ENCODE measurements at regions not wholly inside any gene's neighbourhood (a gene's known extent, or its start where the extent isn't known, plus 50 kb on each side); places are given as distances from the start of the nearest gene placed in this dataset.

- Histone ChIP-seq H3K27me3 (replicated peaks in 2 of 5; ENCODE audit: control insufficient read depth in 4 of 5, insufficient read depth in 5 of 5, low read length in 4 of 5) (peaks cover 0 to 4% (median 0%) of the 10 kb centered on the region in 5 experiments), H3K4me1 (ENCODE audit: control extremely low read depth in 1 of 4, control insufficient read depth in 4 of 4, insufficient read depth in 4 of 4, low read length in 3 of 4) (no peaks in the 10 kb centered on the region), H3K27ac (ENCODE audit: insufficient read depth in 1 of 2, low read depth in 1 of 2, low read length in 2 of 2, poor library complexity in 1 of 2, severe bottlenecking in 2 of 2) (no peak overlapping the region), H3K9me3 (ENCODE audit: control extremely low read depth in 1 of 5, control insufficient read depth in 4 of 5, insufficient read depth in 2 of 5, low read depth in 1 of 5, low read length in 4 of 5) (no peaks in the 10 kb centered on the region), H3K4me3 (ENCODE audit: control insufficient read depth in 1 of 7, extremely low read depth in 1 of 7, insufficient read depth in 4 of 7, low read depth in 2 of 7, low read length in 6 of 7) (no peak overlapping the region), H3K36me3 (ENCODE audit: control insufficient read depth in 4 of 4, insufficient read depth in 4 of 4, low read length in 3 of 4) (no peaks in the 10 kb centered on the region)
- ChIA-PET POLR2A (no interaction called here), CTCF (no interaction called here)
- WGBS (ENCODE audit: insufficient coverage): 87% methylated on average over 5 of the region's 8 CpGs
- no peak for DNase-seq
Measured at GRCh38 chr5:133793756-133794465, 174.5 kb downstream of the C5orf15 start.

- CTCF ChIA-PET: no interaction called here
- no peaks in the 10 kb centered on the region for H3K4me1 ChIP-seq (ENCODE audit: control extremely low read depth in 1 of 4, control insufficient read depth in 4 of 4, insufficient read depth in 4 of 4, low read length in 3 of 4)
- no peak overlapping the region for H3K27ac ChIP-seq (ENCODE audit: insufficient read depth in 1 of 2, low read depth in 1 of 2, low read length in 2 of 2, poor library complexity in 1 of 2, severe bottlenecking in 2 of 2)
- POLR2A ChIA-PET: no interaction called here
- H3K9me3 ChIP-seq (ENCODE audit: control extremely low read depth in 1 of 5, control insufficient read depth in 4 of 5, insufficient read depth in 2 of 5, low read depth in 1 of 5, low read length in 4 of 5): no peaks in the 10 kb centered on the region
- peaks cover 0 to 4% (median 0%) of the 10 kb centered on the region in 5 experiments for H3K27me3 ChIP-seq (replicated peaks in 2 of 5; ENCODE audit: control insufficient read depth in 4 of 5, insufficient read depth in 5 of 5, low read length in 4 of 5)
- no peak overlapping the region for H3K4me3 ChIP-seq (ENCODE audit: control insufficient read depth in 1 of 7, extremely low read depth in 1 of 7, insufficient read depth in 4 of 7, low read depth in 2 of 7, low read length in 6 of 7)
- 83% methylated on average over 2 of the region's 4 CpGs for WGBS (ENCODE audit: insufficient coverage)
- H3K36me3 ChIP-seq (ENCODE audit: control insufficient read depth in 4 of 4, insufficient read depth in 4 of 4, low read length in 3 of 4): no peaks in the 10 kb centered on the region
- no peak for DNase-seq
Measured at GRCh38 chr5:133792655-133793054, 175.8 kb downstream of the C5orf15 start.

DNA sequence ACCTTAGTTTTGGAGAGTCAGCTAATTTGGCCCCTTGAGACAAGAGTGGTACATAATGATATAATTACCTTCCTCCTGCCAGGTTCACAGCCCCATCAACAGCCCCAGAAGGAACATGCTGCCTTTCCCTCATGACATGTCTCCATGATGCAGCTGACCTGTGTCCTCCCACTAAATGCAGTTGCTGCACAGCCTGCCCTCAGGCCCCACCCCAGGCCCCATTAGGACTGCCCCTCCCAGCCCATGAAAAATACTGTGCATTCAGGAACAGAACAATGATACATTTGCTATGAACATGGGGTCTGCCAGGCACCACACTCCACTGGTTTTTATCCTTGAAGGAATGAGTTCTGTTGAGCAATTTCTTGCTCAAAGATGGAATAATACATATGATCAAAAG lies 176.4 kb downstream of the C5orf15 start:
- peaks cover 0 to 4% (median 0%) of the 10 kb centered on the region in 5 experiments for H3K27me3 ChIP-seq (replicated peaks in 2 of 5; ENCODE audit: control insufficient read depth in 4 of 5, insufficient read depth in 5 of 5, low read length in 4 of 5)
- POLR2A ChIA-PET: no interaction called here
- DNase-seq: no peak
- CTCF ChIA-PET: no interaction called here
- H3K9me3 ChIP-seq (ENCODE audit: control extremely low read depth in 1 of 5, control insufficient read depth in 4 of 5, insufficient read depth in 2 of 5, low read depth in 1 of 5, low read length in 4 of 5): no peaks in the 10 kb centered on the region
- no peaks in the 10 kb centered on the region for H3K36me3 ChIP-seq (ENCODE audit: control insufficient read depth in 4 of 4, insufficient read depth in 4 of 4, low read length in 3 of 4)
- H3K4me3 ChIP-seq (ENCODE audit: control insufficient read depth in 1 of 7, extremely low read depth in 1 of 7, insufficient read depth in 4 of 7, low read depth in 2 of 7, low read length in 6 of 7): no peak overlapping the region
- H3K27ac ChIP-seq (ENCODE audit: insufficient read depth in 1 of 2, low read depth in 1 of 2, low read length in 2 of 2, poor library complexity in 1 of 2, severe bottlenecking in 2 of 2): no peak overlapping the region
- H3K4me1 ChIP-seq (ENCODE audit: control extremely low read depth in 1 of 4, control insufficient read depth in 4 of 4, insufficient read depth in 4 of 4, low read length in 3 of 4): no peaks in the 10 kb centered on the region

DNA sequence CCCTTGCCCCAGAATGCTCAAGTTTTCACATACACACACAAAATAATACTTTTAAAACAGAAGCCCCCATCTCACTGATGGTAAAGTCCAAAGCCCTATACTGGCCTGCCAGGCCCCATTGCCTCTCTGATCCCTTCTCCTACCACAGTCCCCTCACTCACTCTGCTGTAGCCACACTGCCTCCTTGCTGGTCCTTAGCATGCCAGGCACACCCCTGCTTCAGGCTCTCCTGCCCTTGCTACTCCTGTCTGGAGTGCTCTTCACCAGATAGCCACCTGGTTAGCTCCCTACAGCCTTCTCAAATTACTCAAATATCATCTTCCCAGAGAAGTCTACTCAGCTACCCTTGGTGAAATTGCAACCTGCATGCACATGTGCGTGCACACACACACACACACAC lies 177.5 kb downstream of the C5orf15 start:
- no peaks in the 10 kb centered on the region for H3K4me1 ChIP-seq (ENCODE audit: control extremely low read depth in 1 of 4, control insufficient read depth in 4 of 4, insufficient read depth in 4 of 4, low read length in 3 of 4)
- CTCF ChIA-PET: interaction anchor here (1.2 kb wide), 1 partner anchor 9 kb away, joined by 4 read pairs; no protein-coding TSS in a partner anchor
- no peaks in the 10 kb centered on the region for H3K36me3 ChIP-seq (ENCODE audit: control insufficient read depth in 4 of 4, insufficient read depth in 4 of 4, low read length in 3 of 4)
- POLR2A ChIA-PET: no interaction called here
- H3K4me3 ChIP-seq (ENCODE audit: control insufficient read depth in 1 of 7, extremely low read depth in 1 of 7, insufficient read depth in 4 of 7, low read depth in 2 of 7, low read length in 6 of 7): no peak overlapping the region
- no peak for DNase-seq
- WGBS (ENCODE audit: insufficient coverage): no CpG with 5 or more reads among the region's 1 CpG
- peaks cover 0 to 4% (median 0%) of the 10 kb centered on the region in 5 experiments for H3K27me3 ChIP-seq (replicated peaks in 2 of 5; ENCODE audit: control insufficient read depth in 4 of 5, insufficient read depth in 5 of 5, low read length in 4 of 5)
- no peaks in the 10 kb centered on the region for H3K9me3 ChIP-seq (ENCODE audit: control extremely low read depth in 1 of 5, control insufficient read depth in 4 of 5, insufficient read depth in 2 of 5, low read depth in 1 of 5, low read length in 4 of 5)
- H3K27ac ChIP-seq (ENCODE audit: insufficient read depth in 1 of 2, low read depth in 1 of 2, low read length in 2 of 2, poor library complexity in 1 of 2, severe bottlenecking in 2 of 2): no peak overlapping the region

GRCh38 chr5:133789428-133789827 lies 177.1 kb upstream of the FSTL4 start:
- Histone ChIP-seq H3K9me3 (ENCODE audit: control extremely low read depth in 1 of 5, control insufficient read depth in 4 of 5, insufficient read depth in 2 of 5, low read depth in 1 of 5, low read length in 4 of 5) (peaks cover 0 to 5% (median 0%) of the 10 kb centered on the region in 5 experiments), H3K27me3 (replicated peaks in 2 of 5; ENCODE audit: control insufficient read depth in 4 of 5, insufficient read depth in 5 of 5, low read length in 4 of 5) (peaks cover 0 to 4% (median 0%) of the 10 kb centered on the region in 5 experiments), H3K4me3 (ENCODE audit: control insufficient read depth in 1 of 7, extremely low read depth in 1 of 7, insufficient read depth in 4 of 7, low read depth in 2 of 7, low read length in 6 of 7) (no peak overlapping the region), H3K36me3 (ENCODE audit: control insufficient read depth in 4 of 4, insufficient read depth in 4 of 4, low read length in 3 of 4) (no peaks in the 10 kb centered on the region), H3K27ac (ENCODE audit: insufficient read depth in 1 of 2, low read depth in 1 of 2, low read length in 2 of 2, poor library complexity in 1 of 2, severe bottlenecking in 2 of 2) (no peak overlapping the region), H3K4me1 (ENCODE audit: control extremely low read depth in 1 of 4, control insufficient read depth in 4 of 4, insufficient read depth in 4 of 4, low read length in 3 of 4) (no peaks in the 10 kb centered on the region)
- no peak for DNase-seq
- WGBS (ENCODE audit: insufficient coverage): 100% methylated on average over 2 of the region's 3 CpGs
- ChIA-PET POLR2A (no interaction called here), CTCF (no interaction called here)

GRCh38 chr5:133788121-133788520 lies 175.8 kb upstream of the FSTL4 start:
- Histone ChIP-seq H3K27me3 (replicated peaks in 2 of 5; ENCODE audit: control insufficient read depth in 4 of 5, insufficient read depth in 5 of 5, low read length in 4 of 5) (peaks cover 0 to 2% (median 0%) of the 10 kb centered on the region in 5 experiments), H3K27ac (ENCODE audit: insufficient read depth in 1 of 2, low read depth in 1 of 2, low read length in 2 of 2, poor library complexity in 1 of 2, severe bottlenecking in 2 of 2) (no peak overlapping the region), H3K4me3 (ENCODE audit: control insufficient read depth in 1 of 7, extremely low read depth in 1 of 7, insufficient read depth in 4 of 7, low read depth in 2 of 7, low read length in 6 of 7) (no peak overlapping the region), H3K36me3 (ENCODE audit: control insufficient read depth in 4 of 4, insufficient read depth in 4 of 4, low read length in 3 of 4) (no peaks in the 10 kb centered on the region), H3K9me3 (ENCODE audit: control extremely low read depth in 1 of 5, control insufficient read depth in 4 of 5, insufficient read depth in 2 of 5, low read depth in 1 of 5, low read length in 4 of 5) (peaks cover 0 to 5% (median 0%) of the 10 kb centered on the region in 5 experiments), H3K4me1 (ENCODE audit: control extremely low read depth in 1 of 4, control insufficient read depth in 4 of 4, insufficient read depth in 4 of 4, low read length in 3 of 4) (no peaks in the 10 kb centered on the region)
- CTCF ChIA-PET: no interaction called here
- no peak for DNase-seq
- POLR2A ChIA-PET: no interaction called here
- 98% methylated on average over 11 of the region's 11 CpGs for WGBS (ENCODE audit: insufficient coverage)

DNA sequence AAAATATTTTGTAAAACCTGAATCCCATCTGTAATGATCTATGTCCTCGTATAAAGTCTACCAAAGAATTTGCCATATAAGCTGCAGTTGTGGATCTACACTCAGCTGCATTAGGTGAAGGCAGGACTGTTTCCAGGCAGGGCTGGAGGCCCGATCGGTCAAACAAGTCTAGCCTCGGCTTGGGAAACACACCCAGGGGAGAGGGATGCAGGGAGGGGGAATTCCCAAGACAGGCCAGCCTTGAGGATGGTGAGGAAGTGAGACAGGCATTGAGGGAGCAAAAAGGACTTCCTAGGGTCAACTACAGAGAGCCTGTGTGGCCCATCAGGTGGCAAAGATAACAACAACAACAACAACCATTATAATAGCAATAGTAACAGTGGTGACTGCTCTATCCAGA lies 174.1 kb upstream of the FSTL4 start:
- no peak overlapping the region for H3K4me3 ChIP-seq (ENCODE audit: control insufficient read depth in 1 of 7, extremely low read depth in 1 of 7, insufficient read depth in 4 of 7, low read depth in 2 of 7, low read length in 6 of 7)
- H3K27ac ChIP-seq (ENCODE audit: insufficient read depth in 1 of 2, low read depth in 1 of 2, low read length in 2 of 2, poor library complexity in 1 of 2, severe bottlenecking in 2 of 2): no peak overlapping the region
- CTCF ChIA-PET: no interaction called here
- H3K36me3 ChIP-seq (ENCODE audit: control insufficient read depth in 4 of 4, insufficient read depth in 4 of 4, low read length in 3 of 4): no peaks in the 10 kb centered on the region
- peaks cover 0 to 5% (median 0%) of the 10 kb centered on the region in 5 experiments for H3K9me3 ChIP-seq (ENCODE audit: control extremely low read depth in 1 of 5, control insufficient read depth in 4 of 5, insufficient read depth in 2 of 5, low read depth in 1 of 5, low read length in 4 of 5)
- DNase-seq: no peak
- POLR2A ChIA-PET: no interaction called here
- no peaks in the 10 kb centered on the region for H3K4me1 ChIP-seq (ENCODE audit: control extremely low read depth in 1 of 4, control insufficient read depth in 4 of 4, insufficient read depth in 4 of 4, low read length in 3 of 4)
- 79% methylated on average over 4 of the region's 4 CpGs for WGBS (ENCODE audit: insufficient coverage)
- peaks cover 0 to 2% (median 0%) of the 10 kb centered on the region in 5 experiments for H3K27me3 ChIP-seq (replicated peaks in 2 of 5; ENCODE audit: control insufficient read depth in 4 of 5, insufficient read depth in 5 of 5, low read length in 4 of 5)

Measured in common myeloid progenitor, CD34-positive (primary cell).